CD4-positive, alpha-beta T cell treated with Interleukin-10 for 1 hour (primary cell): ENCODE measurements at regions not wholly inside any gene's neighbourhood (a gene's known extent, or its start where the extent isn't known, plus 50 kb on each side); places are given as distances from the start of the nearest gene placed in this dataset.
"Not testable (repeated sequence)": the region's sequence is repeated elsewhere in the genome, so short reads cannot be mapped to it uniquely, and the experiment has no call there.

Experiments
- DNase-seq: peaks from one replicate; pipeline ENCODE4 v3.0.0-alpha.2; 2020

- DNase-seq: no peak
Measured at GRCh38 chr10:8825611-8826010, 771.1 kb downstream of the GATA3 start.

DNA sequence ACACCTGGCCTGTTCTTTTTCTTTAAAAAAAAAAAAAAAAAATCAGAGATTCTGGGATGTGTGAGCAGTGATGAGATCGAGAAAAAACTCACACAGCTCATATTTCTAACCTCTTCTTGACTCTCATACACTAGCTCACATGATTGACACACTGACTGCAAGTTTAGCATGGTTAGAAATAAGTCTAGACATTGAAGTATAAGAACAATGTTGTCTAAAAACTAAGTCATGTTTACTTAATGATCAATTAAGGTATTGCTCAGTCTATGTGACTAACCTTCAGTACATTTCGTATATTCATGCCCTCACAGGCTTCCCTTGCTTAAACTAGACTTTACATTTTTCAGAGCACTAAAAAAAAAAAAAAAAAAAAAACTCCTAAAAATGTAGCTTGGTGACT is 775.1 kb downstream of the GATA3 start:
- no peak for DNase-seq

DNA sequence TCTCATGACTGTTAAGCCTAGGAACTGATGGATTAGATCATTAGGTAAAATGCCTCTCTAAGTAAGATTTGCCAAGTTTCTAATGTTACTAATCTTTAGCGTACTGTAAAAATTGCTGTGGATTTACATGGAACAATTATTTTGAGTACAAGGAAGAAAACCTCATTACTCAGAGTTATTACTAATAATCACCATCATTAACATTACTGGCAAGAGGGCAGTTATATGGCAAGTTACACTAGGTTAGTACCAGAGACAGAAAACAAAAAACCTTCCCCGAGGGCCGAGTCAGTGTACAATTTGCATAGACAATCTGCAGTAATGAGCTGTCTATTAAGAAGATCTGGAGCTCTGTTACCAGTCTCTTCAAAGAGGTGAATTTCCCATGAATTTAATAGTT is 775.6 kb downstream of the GATA3 start:
- DNase-seq: no peak

DNA sequence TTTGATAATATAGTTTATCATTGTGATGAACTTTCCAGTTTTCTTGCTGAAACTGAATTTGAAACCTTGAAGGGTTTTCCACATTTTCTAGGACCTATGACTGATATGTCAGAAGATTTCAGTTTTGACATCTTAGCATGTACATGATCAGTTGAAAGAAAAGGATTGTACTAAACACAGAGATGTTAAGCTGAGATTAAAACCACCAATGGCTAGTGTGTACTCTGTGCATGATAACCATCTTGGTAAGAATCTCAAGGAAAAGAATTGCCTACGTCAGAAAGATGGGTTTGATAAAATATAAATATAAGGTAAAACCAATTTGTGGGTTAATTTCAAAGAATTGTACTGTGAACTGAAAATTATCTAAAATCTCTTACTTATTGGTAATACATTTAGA is 776.4 kb downstream of the GATA3 start:
- peak; percentile 11 for DNase-seq

- no peak for DNase-seq
Measured at GRCh38 chr10:8835453-8836167, 781.1 kb downstream of the GATA3 start.

GRCh38 chr10:8840356-8840755 is 785.9 kb downstream of the GATA3 start:
- DNase-seq: no peak

- no peak for DNase-seq
Measured at GRCh38 chr10:8844141-8844540, 789.7 kb downstream of the GATA3 start.

DNA sequence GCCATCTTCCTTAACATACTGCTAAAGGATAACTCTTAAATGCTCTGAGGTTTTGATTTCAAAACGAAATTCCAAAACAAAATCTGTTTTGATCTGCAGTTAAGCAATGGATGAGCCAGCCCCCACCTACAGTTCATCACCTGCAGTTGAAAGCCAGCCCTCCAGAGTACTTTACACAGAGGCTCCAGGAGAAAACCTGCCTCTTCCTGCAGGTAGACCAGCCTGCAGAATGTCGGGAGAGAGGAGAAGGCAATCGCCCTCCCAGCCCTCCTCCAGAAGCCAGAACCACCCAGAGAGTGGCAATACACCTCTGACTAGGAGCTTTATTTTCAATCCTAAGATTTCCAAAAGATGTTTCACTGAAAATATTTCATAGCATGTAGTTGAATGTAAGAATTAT is 798.1 kb downstream of the GATA3 start:
- no peak for DNase-seq

- no peak for DNase-seq
Measured at GRCh38 chr10:8853048-8853447, 798.6 kb downstream of the GATA3 start.

- not testable (repeated sequence) for DNase-seq
Measured at GRCh38 chr10:8868924-8869323, 814.4 kb downstream of the GATA3 start.

- DNase-seq: no peak
Measured at GRCh38 chr10:8873310-8873709, 818.8 kb downstream of the GATA3 start.

GRCh38 chr10:8874268-8874667 is 819.8 kb downstream of the GATA3 start:
- DNase-seq: no peak

DNA sequence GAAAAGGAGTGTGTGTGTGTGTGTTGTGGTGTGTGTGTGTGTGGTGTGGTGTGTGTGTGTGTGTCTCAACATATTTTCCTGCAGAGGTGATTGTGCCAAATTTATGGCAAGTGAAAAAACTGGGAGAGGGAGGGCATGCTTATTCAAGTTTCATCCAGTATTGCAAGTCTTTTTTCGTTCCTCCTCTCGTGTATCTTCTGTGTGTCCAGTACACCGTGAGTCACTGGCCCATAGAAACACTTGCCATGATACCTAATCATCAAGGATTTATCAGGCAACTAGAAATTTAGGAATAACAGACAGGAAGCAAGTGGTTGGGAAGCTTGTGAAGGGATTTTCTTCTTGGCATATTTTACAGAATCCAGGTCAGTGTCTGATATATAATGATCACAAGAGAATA is 820.5 kb downstream of the GATA3 start:
- DNase-seq: no peak

DNA sequence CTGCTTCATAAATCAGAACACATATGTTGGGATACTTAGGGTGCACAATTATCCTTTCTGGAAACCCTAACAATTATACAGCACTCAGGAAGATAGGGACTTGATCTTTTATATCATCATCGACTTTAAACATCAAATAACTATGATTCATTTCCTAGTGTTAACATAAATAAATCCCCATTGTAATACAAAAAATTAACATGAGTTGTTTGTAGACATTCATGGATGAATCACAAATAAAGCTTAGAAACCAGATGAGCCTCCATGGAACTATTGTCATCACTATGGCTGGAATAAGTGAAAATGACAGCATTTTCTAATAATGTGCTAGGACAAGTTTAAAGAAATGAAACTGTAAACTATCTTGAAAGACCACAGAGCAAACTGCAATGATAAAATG is 821.7 kb downstream of the GATA3 start:
- DNase-seq: no peak

GRCh38 chr10:8889538-8889937 is 835.0 kb downstream of the GATA3 start:
- DNase-seq: no peak

DNA sequence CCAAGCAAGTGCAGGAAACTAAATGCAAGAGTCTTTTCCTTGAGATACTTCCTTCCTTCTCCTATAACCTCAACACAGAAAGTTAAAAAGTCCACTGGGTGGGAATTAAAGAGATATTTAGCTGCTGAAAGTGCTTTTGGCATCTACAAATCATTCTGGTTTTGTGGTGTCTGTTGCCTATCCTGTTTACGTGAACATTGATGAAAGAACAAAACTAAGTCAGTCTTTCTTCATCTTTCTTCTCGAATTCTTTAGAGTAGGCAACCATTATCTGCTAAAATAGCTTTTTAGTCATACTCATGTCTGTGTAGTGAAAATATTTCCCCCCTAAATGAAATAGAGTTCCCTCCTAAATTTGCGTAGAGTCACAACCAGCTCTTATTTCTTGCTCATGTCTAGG is 838.6 kb downstream of the GATA3 start:
- DNase-seq: no peak

- DNase-seq: no peak
Measured at GRCh38 chr10:8894148-8894547, 839.7 kb downstream of the GATA3 start.

DNA sequence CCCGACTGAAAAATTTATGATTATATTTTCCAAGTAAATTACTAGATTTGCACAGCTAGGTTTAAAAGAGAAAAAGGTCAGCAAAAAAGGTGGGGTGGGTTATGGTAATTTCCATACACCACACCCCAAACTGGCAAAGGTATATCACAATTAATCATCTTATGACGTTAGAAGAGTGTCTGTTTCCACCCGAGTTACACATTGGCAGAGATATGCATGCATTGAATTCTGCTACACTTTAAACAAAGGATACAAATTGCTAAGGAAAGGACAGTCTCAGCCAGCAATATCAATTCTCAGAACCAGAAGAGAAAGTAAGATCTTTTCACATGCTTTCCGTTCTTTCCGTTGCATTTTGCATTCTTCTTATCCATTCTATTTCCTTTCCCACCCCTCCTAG is 843.3 kb downstream of the GATA3 start:
- DNase-seq: peak; percentile 27

- peak; percentile 29 for DNase-seq
Measured at GRCh38 chr10:8898745-8899330, 844.4 kb downstream of the GATA3 start.

GRCh38 chr10:8902926-8903325 is 848.4 kb downstream of the GATA3 start:
- no peak for DNase-seq

DNA sequence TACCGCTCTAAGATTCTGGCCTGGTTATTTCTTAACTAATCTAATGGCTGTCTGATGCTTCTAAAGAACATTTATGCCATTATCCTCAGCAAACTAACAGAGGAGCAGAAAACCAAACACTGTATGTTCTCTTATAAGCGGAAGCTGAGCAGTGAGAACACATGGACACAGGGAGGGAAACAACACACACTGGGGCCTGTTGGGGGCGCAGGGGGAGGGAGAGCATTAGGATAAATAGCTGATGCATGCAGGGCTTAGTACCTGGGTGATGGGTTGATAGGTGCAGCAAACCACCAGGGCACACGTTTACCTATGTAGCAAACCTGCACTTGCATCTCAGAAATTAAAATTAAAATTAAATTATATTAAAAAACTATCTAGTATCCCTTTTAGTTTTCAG is 853.5 kb downstream of the GATA3 start:
- no peak for DNase-seq

DNA sequence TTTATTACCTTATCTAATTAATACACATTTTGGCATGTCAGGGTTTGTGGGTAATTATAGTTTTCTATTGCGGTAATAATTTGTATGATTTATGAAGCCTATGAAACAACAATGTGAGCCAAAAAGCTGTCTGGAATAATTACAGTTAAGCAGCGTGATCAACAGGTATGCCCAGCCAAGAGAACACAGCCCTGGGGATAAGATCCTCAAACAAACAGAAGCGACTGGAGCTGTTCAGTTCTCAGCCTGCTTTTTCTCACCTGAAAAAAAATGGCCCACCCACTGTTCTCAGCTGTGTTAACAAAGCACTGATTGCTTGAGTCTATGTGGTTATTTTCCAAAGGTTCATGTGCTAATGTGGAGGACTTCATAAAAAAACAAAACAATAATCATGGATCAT is 855.8 kb downstream of the GATA3 start:
- no peak for DNase-seq

DNA sequence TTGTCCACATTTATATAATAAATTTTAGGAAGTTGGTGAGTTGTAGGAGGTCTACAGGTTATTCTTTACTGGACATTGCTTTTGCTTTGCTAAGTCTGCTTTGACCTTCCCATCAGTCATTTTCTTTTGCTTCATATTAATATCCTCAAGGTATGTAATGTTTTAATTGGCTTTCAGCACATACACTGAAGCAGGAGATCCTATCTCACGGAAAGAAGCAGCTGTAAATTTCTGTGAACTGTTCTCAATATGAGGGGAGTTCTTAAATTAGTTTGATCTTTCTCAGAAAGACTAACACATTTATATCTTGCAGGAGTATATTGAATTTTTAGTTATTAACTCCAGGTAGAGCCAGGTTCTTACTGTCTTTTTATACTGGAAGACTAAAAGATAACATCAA is 856.5 kb downstream of the GATA3 start:
- no peak for DNase-seq

DNA sequence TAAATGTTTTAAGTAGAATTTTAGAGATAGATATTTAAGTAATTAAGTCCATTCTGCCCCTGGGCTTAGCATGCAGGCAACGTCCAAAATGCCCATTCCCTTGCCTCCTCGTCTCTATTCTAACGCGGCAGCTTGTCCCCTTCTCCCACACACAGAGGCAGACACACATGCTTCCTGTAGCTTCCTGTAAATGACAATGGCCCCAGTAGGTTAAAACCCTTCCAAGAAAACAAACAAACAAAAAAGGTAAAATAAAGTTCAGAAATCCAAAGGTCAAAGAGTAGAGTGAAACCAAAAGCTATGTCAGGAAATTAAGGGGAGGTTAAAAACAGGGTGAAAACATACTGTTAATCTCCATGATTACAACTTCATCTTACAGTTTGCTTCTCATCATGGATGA is 857.6 kb downstream of the GATA3 start:
- DNase-seq: no peak

DNA sequence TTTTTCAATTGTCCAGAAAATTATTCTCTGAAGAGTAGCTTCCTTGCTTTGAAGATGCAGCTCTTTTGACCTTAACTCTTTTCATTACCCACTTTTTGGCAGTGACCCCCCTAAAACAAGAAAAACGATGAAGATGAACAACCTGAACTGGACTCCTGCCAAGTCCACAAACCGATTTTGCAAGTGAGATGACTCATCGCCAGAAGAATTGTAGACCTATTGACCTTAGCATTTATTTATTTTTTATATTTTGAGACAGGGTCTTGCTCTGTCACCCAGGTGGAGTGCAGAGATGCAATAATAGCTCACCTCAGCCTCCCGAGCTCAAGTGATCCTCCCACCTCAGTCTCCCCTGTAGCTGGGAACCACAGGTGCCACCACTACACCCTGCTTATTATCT is 859.2 kb downstream of the GATA3 start:
- DNase-seq: no peak
